ENCODE measurements at regions not wholly inside any gene's neighbourhood (a gene's known extent, or its start where the extent isn't known, plus 50 kb on each side); places are given as distances from the start of the nearest gene placed in this dataset.

DNA sequence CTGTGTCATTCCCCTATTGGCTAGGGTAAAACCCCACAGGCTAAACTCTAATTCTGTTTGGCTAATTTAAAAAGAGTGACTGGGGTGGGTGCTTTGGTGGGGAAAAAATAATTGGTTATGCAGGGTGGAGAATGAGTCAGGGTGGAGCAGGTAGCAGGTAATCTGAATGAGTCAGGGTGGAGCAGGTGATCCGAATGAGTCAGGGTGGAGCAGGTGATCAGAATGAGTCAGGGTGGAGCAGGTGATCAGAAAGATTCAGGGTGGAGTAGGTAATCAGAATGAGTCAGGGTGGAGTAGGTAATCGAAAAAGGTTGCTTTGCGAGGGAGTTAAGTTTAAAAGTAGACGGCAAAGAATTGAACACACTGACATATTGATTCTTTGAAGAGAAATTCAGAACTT is 1218.8 kb upstream of the ATXN8OS start:
- no peak overlapping the region for H3K27ac ChIP-seq (ENCODE audit: low read depth, low read length)
- no peaks in the 10 kb centered on the region for H3K9me3 ChIP-seq (ENCODE audit: control insufficient read depth, insufficient read depth, low read length)
- no peaks in the 10 kb centered on the region for H3K36me3 ChIP-seq (ENCODE audit: control insufficient read depth, low read length)
- TF ChIP-seq, protein P1, sequence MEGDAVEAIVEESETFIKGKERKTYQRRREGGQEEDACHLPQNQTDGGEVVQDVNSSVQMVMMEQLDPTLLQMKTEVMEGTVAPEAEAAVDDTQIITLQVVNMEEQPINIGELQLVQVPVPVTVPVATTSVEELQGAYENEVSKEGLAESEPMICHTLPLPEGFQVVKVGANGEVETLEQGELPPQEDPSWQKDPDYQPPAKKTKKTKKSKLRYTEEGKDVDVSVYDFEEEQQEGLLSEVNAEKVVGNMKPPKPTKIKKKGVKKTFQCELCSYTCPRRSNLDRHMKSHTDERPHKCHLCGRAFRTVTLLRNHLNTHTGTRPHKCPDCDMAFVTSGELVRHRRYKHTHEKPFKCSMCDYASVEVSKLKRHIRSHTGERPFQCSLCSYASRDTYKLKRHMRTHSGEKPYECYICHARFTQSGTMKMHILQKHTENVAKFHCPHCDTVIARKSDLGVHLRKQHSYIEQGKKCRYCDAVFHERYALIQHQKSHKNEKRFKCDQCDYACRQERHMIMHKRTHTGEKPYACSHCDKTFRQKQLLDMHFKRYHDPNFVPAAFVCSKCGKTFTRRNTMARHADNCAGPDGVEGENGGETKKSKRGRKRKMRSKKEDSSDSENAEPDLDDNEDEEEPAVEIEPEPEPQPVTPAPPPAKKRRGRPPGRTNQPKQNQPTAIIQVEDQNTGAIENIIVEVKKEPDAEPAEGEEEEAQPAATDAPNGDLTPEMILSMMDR (IDR thresholded peaks at IDR 0.05; ENCODE audit: low read depth, low read length, poor library complexity, severe bottlenecking): no peak
- TF ChIP-seq EZH2phosphoT487 (IDR thresholded peaks at IDR 0.05; ENCODE audit: borderline replicate concordance, low read length): no peak
- H3F3A ChIP-seq (ENCODE audit: control insufficient read depth, insufficient read depth): no peaks in the 10 kb centered on the region
- H3K79me2 ChIP-seq (ENCODE audit: control insufficient read depth, low read length): no peaks in the 10 kb centered on the region
- H3K4me2 ChIP-seq (ENCODE audit: low read length): no peak overlapping the region
- H3K27me3 ChIP-seq (ENCODE audit: control insufficient read depth, low read length): no peaks in the 10 kb centered on the region
- no peaks in the 10 kb centered on the region for H3K9me2 ChIP-seq (replicated peaks; ENCODE audit: control insufficient read depth, low read length)
- H3K4me1 ChIP-seq (ENCODE audit: control insufficient read depth, low read length): no peaks in the 10 kb centered on the region
- H3K4me3 ChIP-seq (ENCODE audit: low read length): no peak overlapping the region
- H4K20me1 ChIP-seq (ENCODE audit: control insufficient read depth, insufficient read depth, low read depth, low read length): no peaks in the 10 kb centered on the region

DNA sequence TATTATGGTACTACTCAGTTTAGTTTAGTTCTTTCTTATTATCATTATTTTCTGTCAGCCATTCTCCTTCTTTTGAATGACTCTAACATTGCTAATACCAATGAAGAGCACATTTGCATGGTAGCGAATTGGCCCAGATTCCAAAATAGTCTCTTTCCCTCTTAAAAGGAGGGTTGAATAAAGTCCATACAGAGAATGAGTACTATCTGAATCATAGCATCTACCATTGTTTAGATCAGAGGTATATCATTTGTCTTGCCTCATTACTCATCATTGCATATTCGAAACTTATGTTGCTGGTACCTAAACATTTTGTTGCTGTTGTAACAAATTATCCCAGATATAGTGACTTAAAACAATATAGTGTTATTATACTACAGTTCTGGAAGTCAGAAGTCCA is 1235.3 kb upstream of the ATXN8OS start:
- H3K9me2 ChIP-seq (replicated peaks; ENCODE audit: control insufficient read depth, low read length): no peaks in the 10 kb centered on the region
- H3K4me3 ChIP-seq (ENCODE audit: low read length): no peak overlapping the region
- H3K27me3 ChIP-seq (ENCODE audit: control insufficient read depth, low read length): no peaks in the 10 kb centered on the region
- H3K27ac ChIP-seq (ENCODE audit: low read depth, low read length): no peak overlapping the region
- H3K4me1 ChIP-seq (ENCODE audit: control insufficient read depth, low read length): no peaks in the 10 kb centered on the region
- H3F3A ChIP-seq (ENCODE audit: control insufficient read depth, insufficient read depth): no peaks in the 10 kb centered on the region
- H4K20me1 ChIP-seq (ENCODE audit: control insufficient read depth, insufficient read depth, low read depth, low read length): no peaks in the 10 kb centered on the region
- TF ChIP-seq, protein P1 (IDR thresholded peaks at IDR 0.05; ENCODE audit: low read depth, low read length, poor library complexity, severe bottlenecking): no peak
- no peak for TF ChIP-seq EZH2phosphoT487 (IDR thresholded peaks at IDR 0.05; ENCODE audit: borderline replicate concordance, low read length)
- no peak overlapping the region for H3K4me2 ChIP-seq (ENCODE audit: low read length)
- H3K79me2 ChIP-seq (ENCODE audit: control insufficient read depth, low read length): no peaks in the 10 kb centered on the region
- H3K36me3 ChIP-seq (ENCODE audit: control insufficient read depth, low read length): no peaks in the 10 kb centered on the region
- no peaks in the 10 kb centered on the region for H3K9me3 ChIP-seq (ENCODE audit: control insufficient read depth, insufficient read depth, low read length)

DNA sequence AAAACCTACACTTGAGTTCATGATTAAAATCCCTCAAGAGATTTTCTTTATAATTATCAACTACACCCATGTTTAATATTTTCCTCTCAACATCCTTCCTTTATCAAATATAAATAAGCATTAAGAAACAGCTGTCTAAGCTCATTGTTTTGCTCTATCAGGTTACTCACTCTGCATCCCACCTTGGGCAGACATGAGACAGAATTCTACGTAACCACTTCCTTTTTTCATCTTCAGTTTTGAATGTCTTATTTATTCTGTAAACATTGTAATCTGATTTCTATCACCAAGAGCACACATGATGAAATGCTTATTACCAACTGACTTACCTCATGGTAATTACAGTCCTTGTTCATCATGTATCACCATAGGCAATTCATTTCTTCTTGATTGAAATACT is 1256.6 kb upstream of the ATXN8OS start:
- H3K79me2 ChIP-seq (ENCODE audit: control insufficient read depth, low read length): no peaks in the 10 kb centered on the region
- no peaks in the 10 kb centered on the region for H4K20me1 ChIP-seq (ENCODE audit: control insufficient read depth, insufficient read depth, low read depth, low read length)
- no peaks in the 10 kb centered on the region for H3K9me3 ChIP-seq (ENCODE audit: control insufficient read depth, insufficient read depth, low read length)
- H3K27ac ChIP-seq (ENCODE audit: low read depth, low read length): no peak overlapping the region
- no peaks in the 10 kb centered on the region for H3K36me3 ChIP-seq (ENCODE audit: control insufficient read depth, low read length)
- no peaks in the 10 kb centered on the region for H3F3A ChIP-seq (ENCODE audit: control insufficient read depth, insufficient read depth)
- H3K9me2 ChIP-seq (replicated peaks; ENCODE audit: control insufficient read depth, low read length): no peaks in the 10 kb centered on the region
- H3K27me3 ChIP-seq (ENCODE audit: control insufficient read depth, low read length): no peaks in the 10 kb centered on the region
- no peak overlapping the region for H3K4me2 ChIP-seq (ENCODE audit: low read length)
- H3K4me3 ChIP-seq (ENCODE audit: low read length): no peak overlapping the region
- peaks cover 6% of the 10 kb centered on the region; the same call in 1 of the 2 replicates for H3K4me1 ChIP-seq (ENCODE audit: control insufficient read depth, low read length)
- TF ChIP-seq EZH2phosphoT487 (IDR thresholded peaks at IDR 0.05; ENCODE audit: borderline replicate concordance, low read length): no peak
- TF ChIP-seq, protein P1 (IDR thresholded peaks at IDR 0.05; ENCODE audit: low read depth, low read length, poor library complexity, severe bottlenecking): no peak

DNA sequence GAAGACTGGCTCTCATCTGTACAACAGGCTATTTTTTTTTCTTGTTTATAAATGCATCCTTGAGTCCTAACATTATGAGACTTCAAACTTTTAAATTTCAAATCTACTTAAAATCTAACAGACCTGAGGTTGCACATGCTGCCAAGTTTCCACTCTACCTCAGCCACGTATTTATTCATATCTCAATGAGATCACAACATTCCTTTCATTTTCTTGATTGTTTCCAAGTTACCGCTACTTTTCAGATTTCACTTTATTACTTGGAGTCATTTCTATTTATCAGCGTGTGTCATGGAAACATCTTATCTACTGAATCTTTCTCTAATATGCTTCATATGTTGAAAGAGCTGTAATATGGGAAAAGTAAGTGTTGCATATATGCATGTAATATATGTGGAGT is 1257.5 kb upstream of the ATXN8OS start:
- H3K36me3 ChIP-seq (ENCODE audit: control insufficient read depth, low read length): no peaks in the 10 kb centered on the region
- H3F3A ChIP-seq (ENCODE audit: control insufficient read depth, insufficient read depth): no peaks in the 10 kb centered on the region
- peaks cover 14% of the 10 kb centered on the region for H3K4me1 ChIP-seq (ENCODE audit: control insufficient read depth, low read length)
- no peak overlapping the region for H3K4me2 ChIP-seq (ENCODE audit: low read length)
- no peak overlapping the region for H3K4me3 ChIP-seq (ENCODE audit: low read length)
- no peaks in the 10 kb centered on the region for H3K9me3 ChIP-seq (ENCODE audit: control insufficient read depth, insufficient read depth, low read length)
- H4K20me1 ChIP-seq (ENCODE audit: control insufficient read depth, insufficient read depth, low read depth, low read length): no peaks in the 10 kb centered on the region
- no peak overlapping the region for H3K27ac ChIP-seq (ENCODE audit: low read depth, low read length)
- TF ChIP-seq, protein P1 (IDR thresholded peaks at IDR 0.05; ENCODE audit: low read depth, low read length, poor library complexity, severe bottlenecking): no peak
- no peak for TF ChIP-seq EZH2phosphoT487 (IDR thresholded peaks at IDR 0.05; ENCODE audit: borderline replicate concordance, low read length)
- no peaks in the 10 kb centered on the region for H3K27me3 ChIP-seq (ENCODE audit: control insufficient read depth, low read length)
- H3K9me2 ChIP-seq (replicated peaks; ENCODE audit: control insufficient read depth, low read length): no peaks in the 10 kb centered on the region
- no peaks in the 10 kb centered on the region for H3K79me2 ChIP-seq (ENCODE audit: control insufficient read depth, low read length)

Measured in DOHH2 (cell line).